Fibroblast of lung (primary cell): ENCODE measurements at regions not wholly inside any gene's neighbourhood (a gene's known extent, or its start where the extent isn't known, plus 50 kb on each side); places are given as distances from the start of the nearest gene placed in this dataset.

Experiments used
- DNase-seq, 2 donors: peaks; one replicate each; pipeline versions ENCODE4 v3.0.0 to v3.0.0-alpha.2; 2010; ENCODE audit warnings: low read depth in 2 of 2
- H2AFZ ChIP-seq: 2 replicates; pipeline ENCODE4 v1.5.1; 2012; ENCODE audit warnings: low read length, control low read depth, inconsistent platforms
- H3K27ac ChIP-seq: 2 replicates; pipeline ENCODE4 v1.5.1; 2011; ENCODE audit warnings: low read length, control low read depth; ENCODE audit not compliant: insufficient read depth
- H3K27me3 ChIP-seq: 2 replicates; pipeline ENCODE4 v1.5.1; 2011; ENCODE audit warnings: mild to moderate bottlenecking, low read length; ENCODE audit not compliant: control insufficient read depth, insufficient read depth
- H3K36me3 ChIP-seq: 2 replicates; pipeline ENCODE4 v1.5.1; 2011; ENCODE audit warnings: low read length; ENCODE audit not compliant: control insufficient read depth, insufficient read depth
- H3K4me1 ChIP-seq: 2 replicates; pipeline ENCODE4 v1.5.1; 2011; ENCODE audit warnings: low read length; ENCODE audit not compliant: control insufficient read depth, insufficient read depth; ENCODE audit errors: extremely low read depth
- H3K4me2 ChIP-seq: 2 replicates; pipeline ENCODE4 v1.5.1; 2011; ENCODE audit warnings: low read length, control low read depth; ENCODE audit not compliant: insufficient read depth; ENCODE audit errors: extremely low read depth
- H3K4me3 ChIP-seq, 4 experiments: fragments of 200-600 bp in 1 of 4; sonication (generic) in 1 of 4; replicated peaks in 1 of 4; 2 replicates each; pipeline ENCODE4 v1.5.1; 2011 to 2016; ENCODE audit warnings: low read length in 4 of 4, low read depth in 3 of 4, mild to moderate bottlenecking in 3 of 4, control low read depth in 2 of 4, inconsistent platforms in 1 of 4, mixed read lengths in 1 of 4; ENCODE audit not compliant: insufficient read depth in 1 of 4; ENCODE audit errors: control extremely low read depth in 1 of 4
- H3K79me2 ChIP-seq: 2 replicates; pipeline ENCODE4 v1.5.1; 2012; ENCODE audit warnings: mild to moderate bottlenecking, low read length, inconsistent platforms; ENCODE audit not compliant: control insufficient read depth, insufficient read depth
- H3K9ac ChIP-seq: 2 replicates; pipeline ENCODE4 v1.5.1; 2011; ENCODE audit warnings: mild to moderate bottlenecking, low read length, control low read depth; ENCODE audit not compliant: insufficient read depth
- H3K9me3 ChIP-seq: 2 replicates; pipeline ENCODE4 v1.5.1; 2012; ENCODE audit warnings: low read depth, low read length; ENCODE audit not compliant: control insufficient read depth, insufficient read depth
- H4K20me1 ChIP-seq: 2 replicates; pipeline ENCODE4 v1.5.1; 2011; ENCODE audit warnings: low read length; ENCODE audit not compliant: control insufficient read depth, insufficient read depth; ENCODE audit errors: extremely low read depth
- EZH2 ChIP-seq: IDR thresholded peaks from 2 replicates; pipeline ENCODE4 v1.5.1; 2012; ENCODE audit warnings: low read length, control low read depth, mild to moderate bottlenecking; ENCODE audit errors: missing control alignments
- TF ChIP-seq, protein P1 (sequence below), 2 donors: IDR thresholded peaks in 1 of 2; conservative IDR thresholded peaks in 1 of 2; 1 replicate in 1 of 2; 2 replicates in 1 of 2; pipeline ENCODE4 v1.5.1; 2011 to 2012; ENCODE audit warnings: low read length in 2 of 2, control low read depth in 1 of 2, inconsistent platforms in 1 of 2, low read depth in 1 of 2, mild to moderate bottlenecking in 1 of 2

GRCh38 chr4:3373468-3373867, 68.3 kb upstream of the HGFAC start:
- Histone ChIP-seq H3K4me2 (no peak overlapping the region), H3K36me3 (no peaks in the 10 kb centered on the region), H3K27me3 (no peaks in the 10 kb centered on the region), H3K9me3 (no peaks in the 10 kb centered on the region), H3K79me2 (no peaks in the 10 kb centered on the region), H3K27ac (no peak overlapping the region), H2AFZ (no peak overlapping the region), H3K4me3 (no peak overlapping the region), H3K9ac (no peak overlapping the region), H3K4me1 (peaks cover 21% of the 10 kb centered on the region), H4K20me1 (no peaks in the 10 kb centered on the region)
- no peak for TF ChIP-seq EZH2
- TF ChIP-seq, protein P1, sequence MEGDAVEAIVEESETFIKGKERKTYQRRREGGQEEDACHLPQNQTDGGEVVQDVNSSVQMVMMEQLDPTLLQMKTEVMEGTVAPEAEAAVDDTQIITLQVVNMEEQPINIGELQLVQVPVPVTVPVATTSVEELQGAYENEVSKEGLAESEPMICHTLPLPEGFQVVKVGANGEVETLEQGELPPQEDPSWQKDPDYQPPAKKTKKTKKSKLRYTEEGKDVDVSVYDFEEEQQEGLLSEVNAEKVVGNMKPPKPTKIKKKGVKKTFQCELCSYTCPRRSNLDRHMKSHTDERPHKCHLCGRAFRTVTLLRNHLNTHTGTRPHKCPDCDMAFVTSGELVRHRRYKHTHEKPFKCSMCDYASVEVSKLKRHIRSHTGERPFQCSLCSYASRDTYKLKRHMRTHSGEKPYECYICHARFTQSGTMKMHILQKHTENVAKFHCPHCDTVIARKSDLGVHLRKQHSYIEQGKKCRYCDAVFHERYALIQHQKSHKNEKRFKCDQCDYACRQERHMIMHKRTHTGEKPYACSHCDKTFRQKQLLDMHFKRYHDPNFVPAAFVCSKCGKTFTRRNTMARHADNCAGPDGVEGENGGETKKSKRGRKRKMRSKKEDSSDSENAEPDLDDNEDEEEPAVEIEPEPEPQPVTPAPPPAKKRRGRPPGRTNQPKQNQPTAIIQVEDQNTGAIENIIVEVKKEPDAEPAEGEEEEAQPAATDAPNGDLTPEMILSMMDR (conservative IDR thresholded peaks at IDR 0.05 in 1 of 2, IDR thresholded peaks at IDR 0.05 in 1 of 2; ENCODE audit: low read depth in 1 of 2, low read length in 2 of 2), result no peak
- DNase-seq, result no peak

- no peak for DNase-seq
- H3K9ac ChIP-seq, result no peak overlapping the region
- no peak overlapping the region for H3K4me3 ChIP-seq
- no peaks in the 10 kb centered on the region for H3K27me3 ChIP-seq
- no peaks in the 10 kb centered on the region for H3K36me3 ChIP-seq
- no peak overlapping the region for H2AFZ ChIP-seq
- no peaks in the 10 kb centered on the region for H3K79me2 ChIP-seq
- no peak overlapping the region for H3K4me2 ChIP-seq
- TF ChIP-seq, protein P1 (conservative IDR thresholded peaks at IDR 0.05 in 1 of 2, IDR thresholded peaks at IDR 0.05 in 1 of 2; ENCODE audit: low read depth in 1 of 2, low read length in 2 of 2), result no peak
- TF ChIP-seq EZH2, result no peak
- H3K27ac ChIP-seq, result no peak overlapping the region
- H4K20me1 ChIP-seq, result no peaks in the 10 kb centered on the region
- H3K4me1 ChIP-seq, result peaks cover 16% of the 10 kb centered on the region
- no peaks in the 10 kb centered on the region for H3K9me3 ChIP-seq
Measured at GRCh38 chr4:3374011-3374645, 67.6 kb upstream of the HGFAC start.

DNA sequence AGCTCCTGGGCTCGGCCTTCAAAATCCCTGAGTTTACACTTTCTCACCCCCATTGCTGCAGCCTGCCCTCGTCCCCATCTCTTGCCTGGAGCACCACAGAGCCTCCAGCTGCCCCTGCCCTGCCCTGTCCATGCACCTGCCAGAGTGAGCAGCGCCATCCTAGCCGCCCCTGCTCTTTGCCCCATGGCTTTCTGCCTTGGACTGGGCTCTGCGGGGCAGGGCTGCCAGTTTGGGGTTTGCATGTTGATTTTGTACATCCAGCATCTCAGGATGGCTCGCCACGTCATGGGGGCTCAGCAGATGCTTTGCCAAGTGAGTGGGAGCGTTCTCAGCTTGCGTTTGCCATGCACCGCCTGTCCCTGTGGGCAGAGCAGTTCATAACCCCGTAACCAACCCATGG, 67.1 kb upstream of the HGFAC start:
- no peak for DNase-seq
- H3K27me3 ChIP-seq, result no peaks in the 10 kb centered on the region
- H3K9me3 ChIP-seq, result no peaks in the 10 kb centered on the region
- H3K36me3 ChIP-seq, result no peaks in the 10 kb centered on the region
- H2AFZ ChIP-seq, result no peak overlapping the region
- no peak overlapping the region for H3K4me3 ChIP-seq
- no peak overlapping the region for H3K27ac ChIP-seq
- H4K20me1 ChIP-seq, result no peaks in the 10 kb centered on the region
- no peak overlapping the region for H3K4me2 ChIP-seq
- peaks cover 10% of the 10 kb centered on the region for H3K4me1 ChIP-seq
- no peak overlapping the region for H3K9ac ChIP-seq
- H3K79me2 ChIP-seq, result no peaks in the 10 kb centered on the region
- TF ChIP-seq EZH2, result no peak
- TF ChIP-seq, protein P1 (conservative IDR thresholded peaks at IDR 0.05 in 1 of 2, IDR thresholded peaks at IDR 0.05 in 1 of 2; ENCODE audit: low read depth in 1 of 2, low read length in 2 of 2), result no peak
